ENCODE measurements at regions not wholly inside any gene's neighbourhood (a gene's known extent, or its start where the extent isn't known, plus 50 kb on each side); places are given as distances from the start of the nearest gene placed in this dataset.

- Mint-ChIP-seq H3K4me3 (no peak overlapping the region), H3K9me3 (no peaks in the 10 kb centered on the region), H3K27me3 (ENCODE audit: low read depth) (peaks cover 3% of the 10 kb centered on the region), H3K27ac (ENCODE audit: unreplicated experiment) (no peak overlapping the region), H3K4me1 (no peaks in the 10 kb centered on the region), H3K36me3 (ENCODE audit: low read depth) (no peaks in the 10 kb centered on the region)
- no peak for DNase-seq (ENCODE audit: low read depth, low spot score)
- no peak for TF ChIP-seq CTCF (conservative IDR thresholded peaks at IDR 0.05)
Measured at GRCh38 chr9:88300556-88300955, 87.7 kb upstream of the SPIN1 start.

GRCh38 chr9:88291856-88292255, 96.4 kb upstream of the SPIN1 start:
- Mint-ChIP-seq H3K36me3 (ENCODE audit: low read depth) (no peaks in the 10 kb centered on the region), H3K4me3 (no peak overlapping the region), H3K27ac (ENCODE audit: unreplicated experiment) (no peak overlapping the region), H3K9me3 (no peaks in the 10 kb centered on the region), H3K27me3 (ENCODE audit: low read depth) (no peaks in the 10 kb centered on the region), H3K4me1 (no peaks in the 10 kb centered on the region)
- TF ChIP-seq CTCF (conservative IDR thresholded peaks at IDR 0.05), result no peak
- DNase-seq (ENCODE audit: low read depth, low spot score), result no peak

- no peak for TF ChIP-seq CTCF (conservative IDR thresholded peaks at IDR 0.05)
- Mint-ChIP-seq H3K27ac (ENCODE audit: unreplicated experiment) (no peak overlapping the region), H3K4me3 (no peak overlapping the region), H3K4me1 (no peaks in the 10 kb centered on the region), H3K27me3 (ENCODE audit: low read depth) (no peaks in the 10 kb centered on the region), H3K9me3 (no peaks in the 10 kb centered on the region), H3K36me3 (ENCODE audit: low read depth) (no peaks in the 10 kb centered on the region)
- DNase-seq (ENCODE audit: low read depth, low spot score), result no peak
Measured at GRCh38 chr9:88291056-88291455, 97.2 kb upstream of the SPIN1 start.

GRCh38 chr9:88289532-88289931, 98.7 kb upstream of the SPIN1 start:
- H3K27ac Mint-ChIP-seq (ENCODE audit: unreplicated experiment), result no peak overlapping the region
- H3K36me3 Mint-ChIP-seq (ENCODE audit: low read depth), result no peaks in the 10 kb centered on the region
- H3K9me3 Mint-ChIP-seq, result peaks cover 9% of the 10 kb centered on the region
- TF ChIP-seq CTCF (conservative IDR thresholded peaks at IDR 0.05), result no peak
- DNase-seq (ENCODE audit: low read depth, low spot score), result no peak
- no peaks in the 10 kb centered on the region for H3K4me1 Mint-ChIP-seq
- no peak overlapping the region for H3K4me3 Mint-ChIP-seq
- no peaks in the 10 kb centered on the region for H3K27me3 Mint-ChIP-seq (ENCODE audit: low read depth)

GRCh38 chr9:88287972-88288371, 100.3 kb upstream of the SPIN1 start:
- Mint-ChIP-seq H3K27ac (ENCODE audit: unreplicated experiment) (no peak overlapping the region), H3K4me1 (no peaks in the 10 kb centered on the region), H3K27me3 (ENCODE audit: low read depth) (no peaks in the 10 kb centered on the region), H3K36me3 (ENCODE audit: low read depth) (peaks cover 6% of the 10 kb centered on the region), H3K4me3 (no peak overlapping the region), H3K9me3 (peaks cover 16% of the 10 kb centered on the region)
- TF ChIP-seq CTCF (conservative IDR thresholded peaks at IDR 0.05), result no peak
- no peak for DNase-seq (ENCODE audit: low read depth, low spot score)
